MM.1S (cell line): ENCODE measurements at regions not wholly inside any gene's neighbourhood (a gene's known extent, or its start where the extent isn't known, plus 50 kb on each side); places are given as distances from the start of the nearest gene placed in this dataset.
"Not testable (repeated sequence)": the region's sequence is repeated elsewhere in the genome, so short reads cannot be mapped to it uniquely, and the experiment has no call there.

Experiments
- DNase-seq: peaks from one replicate; pipeline ENCODE4 v3.0.0-alpha.2; 2015
- H2AFZ ChIP-seq: fragments of 300-600 bp; sonication (generic); 2 replicates; pipeline ENCODE4 v1.6.0; 2016; ENCODE audit warnings: antibody characterized with exemption, low read length
- H3F3A ChIP-seq: fragments of 300-600 bp; sonication (generic); 2 replicates; pipeline ENCODE4 v1.6.1; 2016; ENCODE audit warnings: mild to moderate bottlenecking, antibody characterized with exemption, low read length, moderate library complexity, mixed read lengths; ENCODE audit not compliant: insufficient read depth
- H3K27ac ChIP-seq: fragments of 300-600 bp; sonication (generic); 2 replicates; pipeline ENCODE4 v1.5.1; 2016; ENCODE audit warnings: mild to moderate bottlenecking, low read length
- H3K27me3 ChIP-seq: fragments of 300-600 bp; sonication (generic); replicated peaks from 2 replicates; pipeline ENCODE4 v1.6.0; 2016; ENCODE audit warnings: low read length; ENCODE audit not compliant: insufficient read depth
- H3K36me3 ChIP-seq: fragments of 300-600 bp; sonication (generic); replicated peaks from 2 replicates; pipeline ENCODE4 v1.6.1; 2016; ENCODE audit warnings: mild to moderate bottlenecking, low read length, mixed read lengths; ENCODE audit not compliant: insufficient read depth
- H3K4me1 ChIP-seq: fragments of 300-600 bp; sonication (generic); 2 replicates; pipeline ENCODE4 v1.6.1; 2016; ENCODE audit warnings: low read length, mixed read lengths
- H3K4me2 ChIP-seq: fragments of 300-600 bp; sonication (generic); 2 replicates; pipeline ENCODE4 v1.6.0; 2016; ENCODE audit warnings: low read depth, low read length
- H3K4me3 ChIP-seq: fragments of 300-600 bp; sonication (generic); 2 replicates; pipeline ENCODE4 v1.5.1; 2016; ENCODE audit warnings: low read length, mixed read lengths
- H3K79me2 ChIP-seq: fragments of 300-600 bp; sonication (generic); 2 replicates; pipeline ENCODE4 v1.6.1; 2016; ENCODE audit warnings: mixed run types, low read length, mixed read lengths
- H3K9ac ChIP-seq: fragments of 300-600 bp; sonication (generic); 2 replicates; pipeline ENCODE4 v1.6.1; 2016; ENCODE audit warnings: low read length, mixed read lengths
- H3K9me2 ChIP-seq: fragments of 300-600 bp; sonication (generic); replicated peaks from 2 replicates; pipeline ENCODE4 v1.6.1; 2016; ENCODE audit warnings: mild to moderate bottlenecking, low read length, mixed read lengths; ENCODE audit not compliant: insufficient read depth
- H3K9me3 ChIP-seq: fragments of 300-600 bp; sonication (generic); replicated peaks from 2 replicates; pipeline ENCODE4 v1.6.1; 2016; ENCODE audit warnings: mild to moderate bottlenecking, low read length, mixed read lengths; ENCODE audit not compliant: insufficient read depth
- H4K20me1 ChIP-seq: fragments of 300-600 bp; sonication (generic); 2 replicates; pipeline ENCODE4 v1.6.1; 2016; ENCODE audit warnings: mild to moderate bottlenecking, low read length, moderate library complexity, mixed read lengths; ENCODE audit not compliant: insufficient read depth
- EZH2 ChIP-seq: fragments of 300-600 bp; sonication (generic); optimal IDR thresholded peaks from 2 replicates; pipeline ENCODE3; 2017; ENCODE audit warnings: low read depth, mild to moderate bottlenecking, antibody characterized with exemption, low read length, mixed read lengths
- EZH2phosphoT487 ChIP-seq: fragments of 300-600 bp; sonication (generic); IDR thresholded peaks from 2 replicates; pipeline ENCODE4 v1.6.1; 2018; ENCODE audit warnings: antibody characterized with exemption, low read length
- TF ChIP-seq, protein P1 (sequence below): fragments of 300-600 bp; sonication (generic); IDR thresholded peaks from 2 replicates; pipeline ENCODE4 v1.5.1; 2016; ENCODE audit warnings: antibody characterized with exemption, low read length, mixed read lengths

DNA sequence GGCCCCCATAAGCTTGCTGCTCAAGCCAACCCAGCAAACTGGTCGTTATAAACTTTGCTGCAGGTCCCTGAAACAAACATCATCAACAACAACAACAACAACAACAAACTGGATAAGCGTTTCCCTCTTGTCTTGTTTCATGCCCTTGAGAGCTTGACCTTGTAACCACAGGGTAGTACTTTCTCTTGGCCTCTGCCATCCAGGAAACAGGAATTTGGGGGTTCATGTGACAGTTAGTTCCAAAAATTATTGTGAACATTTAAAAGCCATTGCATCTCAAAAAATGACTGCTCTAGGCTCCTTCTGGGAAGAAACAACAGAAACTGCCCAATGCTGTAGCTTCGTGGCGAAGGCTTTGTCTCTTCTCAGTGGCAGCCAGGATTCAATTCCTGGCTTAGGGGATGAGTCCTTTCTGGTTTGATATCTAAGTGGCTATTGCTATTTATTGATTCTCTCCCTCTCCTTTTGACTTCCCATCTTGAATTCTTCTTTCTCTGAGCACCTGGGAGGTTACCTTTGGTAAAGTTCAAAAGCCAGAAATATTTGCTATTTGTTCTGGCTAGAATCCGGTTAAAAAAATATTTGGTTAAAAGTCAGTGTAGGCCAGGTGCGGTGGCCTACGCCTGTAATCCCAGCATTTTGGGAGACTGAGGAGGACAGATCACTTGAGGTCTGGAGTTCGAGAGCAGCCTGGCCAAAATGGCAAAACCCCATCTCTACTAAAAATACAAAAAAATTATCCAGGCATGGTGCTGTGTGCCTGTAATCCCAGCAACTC lies 52.0 kb upstream of the CPM start:
- H3F3A ChIP-seq = no peaks in the 10 kb centered on the region
- no peaks in the 10 kb centered on the region for H3K9me3 ChIP-seq
- no peaks in the 10 kb centered on the region for H3K9me2 ChIP-seq
- no peak overlapping the region for H2AFZ ChIP-seq
- no peak for TF ChIP-seq EZH2
- TF ChIP-seq, protein P1, sequence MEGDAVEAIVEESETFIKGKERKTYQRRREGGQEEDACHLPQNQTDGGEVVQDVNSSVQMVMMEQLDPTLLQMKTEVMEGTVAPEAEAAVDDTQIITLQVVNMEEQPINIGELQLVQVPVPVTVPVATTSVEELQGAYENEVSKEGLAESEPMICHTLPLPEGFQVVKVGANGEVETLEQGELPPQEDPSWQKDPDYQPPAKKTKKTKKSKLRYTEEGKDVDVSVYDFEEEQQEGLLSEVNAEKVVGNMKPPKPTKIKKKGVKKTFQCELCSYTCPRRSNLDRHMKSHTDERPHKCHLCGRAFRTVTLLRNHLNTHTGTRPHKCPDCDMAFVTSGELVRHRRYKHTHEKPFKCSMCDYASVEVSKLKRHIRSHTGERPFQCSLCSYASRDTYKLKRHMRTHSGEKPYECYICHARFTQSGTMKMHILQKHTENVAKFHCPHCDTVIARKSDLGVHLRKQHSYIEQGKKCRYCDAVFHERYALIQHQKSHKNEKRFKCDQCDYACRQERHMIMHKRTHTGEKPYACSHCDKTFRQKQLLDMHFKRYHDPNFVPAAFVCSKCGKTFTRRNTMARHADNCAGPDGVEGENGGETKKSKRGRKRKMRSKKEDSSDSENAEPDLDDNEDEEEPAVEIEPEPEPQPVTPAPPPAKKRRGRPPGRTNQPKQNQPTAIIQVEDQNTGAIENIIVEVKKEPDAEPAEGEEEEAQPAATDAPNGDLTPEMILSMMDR = no peak
- TF ChIP-seq EZH2phosphoT487 = no peak
- H3K4me3 ChIP-seq = no peak overlapping the region
- no peak overlapping the region for H3K27ac ChIP-seq
- no peaks in the 10 kb centered on the region for H3K79me2 ChIP-seq
- H3K4me1 ChIP-seq = no peaks in the 10 kb centered on the region
- no peaks in the 10 kb centered on the region for H3K27me3 ChIP-seq
- no peak overlapping the region for H3K9ac ChIP-seq
- H3K4me2 ChIP-seq = no peak overlapping the region
- no peaks in the 10 kb centered on the region for H3K36me3 ChIP-seq
- no peaks in the 10 kb centered on the region for H4K20me1 ChIP-seq
- DNase-seq = no peak

DNA sequence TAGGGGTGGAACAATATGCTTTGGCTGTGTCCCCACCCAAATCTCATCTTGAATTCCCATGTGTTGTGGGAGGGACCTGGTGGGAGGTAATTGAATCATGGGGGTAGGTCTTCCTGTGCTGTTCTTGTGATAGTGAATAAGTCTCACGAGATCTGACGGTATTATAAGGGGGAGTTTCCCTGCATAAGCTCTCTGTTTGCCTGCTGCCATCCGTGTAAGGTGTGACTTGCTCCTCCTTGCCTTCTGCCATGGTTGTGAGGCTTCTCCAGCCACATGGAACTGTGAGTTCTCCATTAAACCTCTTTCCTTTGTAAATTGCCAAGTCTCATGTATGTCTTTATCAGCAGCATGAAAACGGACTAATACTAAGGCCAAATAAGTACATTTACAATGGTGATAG lies 64.6 kb upstream of the CPM start:
- H3K4me2 ChIP-seq, H3F3A ChIP-seq: not testable (repeated sequence)

DNA sequence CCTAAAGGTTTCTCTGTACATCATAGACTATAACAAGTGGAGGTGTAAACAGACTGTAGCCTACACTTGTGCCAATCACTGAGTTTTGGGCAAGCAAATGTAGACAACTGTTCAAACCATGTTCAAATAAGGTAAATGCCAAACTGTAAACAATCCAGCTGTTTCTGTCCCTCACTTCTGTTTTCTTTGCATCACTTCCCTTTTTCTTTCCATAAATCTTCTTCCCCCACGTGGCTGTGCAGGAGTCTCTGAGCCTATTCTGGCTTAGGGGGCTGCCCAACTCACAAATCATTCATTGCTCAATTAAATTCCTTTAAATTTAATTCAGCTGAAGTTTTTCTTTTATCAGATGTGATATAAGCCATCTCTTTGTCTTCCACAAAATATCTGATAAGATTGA lies 65.1 kb upstream of the CPM start:
- Histone ChIP-seq H3K9me2 (no peaks in the 10 kb centered on the region), H3K4me2 (no peak overlapping the region)

More for the DNA sequence above, 64.6 kb upstream of the CPM start:
- H3K9ac ChIP-seq, H2AFZ ChIP-seq, H4K20me1 ChIP-seq, H3K4me3 ChIP-seq, H3K9me3 ChIP-seq, H3K79me2 ChIP-seq, H3K9me2 ChIP-seq, H3K27me3 ChIP-seq, DNase-seq, H3K27ac ChIP-seq, H3K36me3 ChIP-seq, H3K4me1 ChIP-seq: not testable (repeated sequence)

DNA sequence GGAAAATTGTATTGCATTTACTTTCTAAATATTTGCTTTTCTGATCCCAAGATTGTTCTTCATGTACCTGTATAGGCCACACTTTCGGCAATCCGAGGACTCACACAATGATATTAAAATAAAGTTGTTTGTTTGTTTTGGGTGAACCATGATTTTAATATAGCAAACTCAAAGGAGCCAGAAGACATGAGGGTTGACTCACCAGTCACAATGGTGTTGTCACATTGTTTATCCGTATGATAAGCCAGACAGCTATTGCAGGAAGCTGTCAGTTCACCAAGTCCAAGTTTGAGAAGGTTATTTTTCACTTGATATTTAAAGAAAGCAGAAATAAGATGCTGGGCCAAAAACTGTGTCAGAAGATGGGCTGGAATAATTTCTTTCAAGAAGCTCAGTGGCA lies 67.1 kb upstream of the CPM start:
- Histone ChIP-seq H3K79me2 (no peaks in the 10 kb centered on the region), H3K4me2 (no peak overlapping the region), H3F3A (no peaks in the 10 kb centered on the region), H3K27ac (no peak overlapping the region), H3K9me3 (no peaks in the 10 kb centered on the region), H3K9ac (no peak overlapping the region), H3K27me3 (no peaks in the 10 kb centered on the region), H4K20me1 (no peaks in the 10 kb centered on the region), H3K4me1 (no peaks in the 10 kb centered on the region), H3K36me3 (no peaks in the 10 kb centered on the region), H3K9me2 (no peaks in the 10 kb centered on the region), H3K4me3 (no peak overlapping the region), H2AFZ (no peak overlapping the region)
- TF ChIP-seq EZH2phosphoT487 (no peak), EZH2 (no peak)
- TF ChIP-seq, protein P1 = no peak
- no peak for DNase-seq

More for the DNA sequence above, 65.1 kb upstream of the CPM start:
- no peak for DNase-seq
- no peaks in the 10 kb centered on the region for H3K4me1 ChIP-seq
- H3K27ac ChIP-seq = no peak overlapping the region
- H3K27me3 ChIP-seq = no peaks in the 10 kb centered on the region
- H4K20me1 ChIP-seq = no peaks in the 10 kb centered on the region
- H2AFZ ChIP-seq = no peak overlapping the region
- no peaks in the 10 kb centered on the region for H3K36me3 ChIP-seq
- TF ChIP-seq EZH2 = no peak
- TF ChIP-seq, protein P1 = no peak
- no peak for TF ChIP-seq EZH2phosphoT487
- no peak overlapping the region for H3K9ac ChIP-seq
- H3F3A ChIP-seq = no peaks in the 10 kb centered on the region
- no peak overlapping the region for H3K4me3 ChIP-seq
- H3K9me3 ChIP-seq = no peaks in the 10 kb centered on the region
- H3K79me2 ChIP-seq = no peaks in the 10 kb centered on the region
